GM18505 (cell line): ENCODE measurements at regions not wholly inside any gene's neighbourhood (a gene's known extent, or its start where the extent isn't known, plus 50 kb on each side); places are given as distances from the start of the nearest gene placed in this dataset.

Experiments
- ATAC-seq: cut with Tn5 transposase; IDR thresholded peaks from one replicate; pipeline ENCODE4 v1.9.1; 2021; ENCODE audit not compliant: unreplicated experiment
- POLR2A ChIP-seq: IDR thresholded peaks from 4 replicates; pipeline ENCODE4 v1.6.1; 2011; ENCODE audit warnings: borderline replicate concordance; ENCODE audit not compliant: insufficient read depth, insufficient read length; ENCODE audit errors: extremely low read depth

DNA sequence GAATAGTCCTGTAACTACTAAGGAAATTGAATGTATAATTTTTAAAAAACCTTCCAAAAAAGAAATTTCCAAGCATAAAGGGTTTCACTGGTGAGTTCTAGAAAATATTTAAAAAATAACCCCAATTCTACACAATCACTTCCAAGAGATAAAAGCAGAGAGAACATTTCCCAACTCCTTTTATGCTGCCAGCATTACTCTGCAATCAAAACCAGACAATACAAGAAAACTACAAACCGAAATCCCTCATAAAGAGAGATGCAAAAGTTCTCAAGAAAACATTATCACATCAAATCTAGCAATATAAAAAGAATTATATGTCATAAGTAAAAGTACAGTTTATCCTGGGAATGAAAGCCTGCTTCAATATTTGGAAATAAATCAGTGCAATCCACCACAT lies 84.8 kb downstream of the OAT start:
- no peak for TF ChIP-seq POLR2A
- ATAC-seq: no peak

DNA sequence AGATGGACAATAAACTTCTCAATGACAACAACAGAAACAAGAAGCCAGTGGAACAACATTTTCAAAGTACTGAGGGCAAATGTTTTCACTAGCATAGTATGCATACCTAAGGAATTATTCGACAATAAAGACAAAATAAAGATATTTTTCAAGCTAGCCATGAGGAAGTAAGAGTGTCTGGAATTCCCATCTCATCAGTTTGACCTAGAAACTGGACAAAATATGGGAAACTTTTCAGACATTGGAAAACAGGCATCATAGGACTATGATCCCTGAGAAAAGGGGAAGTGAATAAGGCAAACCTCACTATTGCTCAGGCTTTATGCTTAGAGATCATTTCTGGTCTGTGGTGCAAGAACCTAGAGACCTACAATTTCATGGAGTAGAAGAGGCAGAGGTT lies 86.3 kb downstream of the OAT start:
- no peak for ATAC-seq
- no peak for TF ChIP-seq POLR2A

DNA sequence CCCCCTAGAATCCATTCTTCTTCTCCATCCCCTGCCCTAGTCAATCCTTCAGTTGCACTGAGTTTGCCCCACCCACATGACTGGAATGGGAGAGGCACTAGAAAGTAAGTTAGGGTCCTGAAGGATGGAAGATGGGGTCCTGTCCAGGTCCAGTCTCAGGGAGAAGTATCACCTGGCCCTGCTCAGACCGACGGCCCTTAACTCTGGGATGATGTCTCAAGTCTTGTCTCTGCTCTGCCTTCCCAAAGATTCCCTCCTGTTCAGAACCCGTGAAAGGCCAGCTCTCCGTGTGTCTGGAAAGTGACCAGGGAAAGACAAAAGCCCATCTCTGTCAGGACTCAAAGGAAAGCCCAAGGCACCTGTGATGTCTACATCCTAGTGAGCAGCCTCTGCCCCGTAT lies 88.8 kb downstream of the OAT start:
- no peak for TF ChIP-seq POLR2A
- ATAC-seq: no peak

DNA sequence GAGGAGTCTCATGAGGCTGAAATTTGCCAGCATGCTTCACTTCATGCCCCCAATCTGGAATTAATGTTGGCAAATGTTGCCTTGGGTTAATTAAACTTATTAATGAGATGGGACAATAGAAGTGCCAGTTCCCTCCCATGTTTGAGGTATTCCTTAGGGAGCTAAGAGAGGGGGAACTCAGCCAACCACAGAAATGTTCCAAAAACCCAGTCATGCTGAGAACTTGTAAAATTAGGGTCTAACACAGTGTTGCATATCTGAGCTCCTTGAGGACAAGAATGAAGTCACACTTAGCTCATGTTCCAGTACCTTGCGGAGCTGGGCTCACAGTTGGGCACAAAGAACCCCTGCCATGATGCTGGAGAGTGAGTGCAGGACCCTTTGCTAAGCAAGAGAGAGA lies 89.4 kb downstream of the OAT start:
- no peak for TF ChIP-seq POLR2A
- no peak for ATAC-seq

DNA sequence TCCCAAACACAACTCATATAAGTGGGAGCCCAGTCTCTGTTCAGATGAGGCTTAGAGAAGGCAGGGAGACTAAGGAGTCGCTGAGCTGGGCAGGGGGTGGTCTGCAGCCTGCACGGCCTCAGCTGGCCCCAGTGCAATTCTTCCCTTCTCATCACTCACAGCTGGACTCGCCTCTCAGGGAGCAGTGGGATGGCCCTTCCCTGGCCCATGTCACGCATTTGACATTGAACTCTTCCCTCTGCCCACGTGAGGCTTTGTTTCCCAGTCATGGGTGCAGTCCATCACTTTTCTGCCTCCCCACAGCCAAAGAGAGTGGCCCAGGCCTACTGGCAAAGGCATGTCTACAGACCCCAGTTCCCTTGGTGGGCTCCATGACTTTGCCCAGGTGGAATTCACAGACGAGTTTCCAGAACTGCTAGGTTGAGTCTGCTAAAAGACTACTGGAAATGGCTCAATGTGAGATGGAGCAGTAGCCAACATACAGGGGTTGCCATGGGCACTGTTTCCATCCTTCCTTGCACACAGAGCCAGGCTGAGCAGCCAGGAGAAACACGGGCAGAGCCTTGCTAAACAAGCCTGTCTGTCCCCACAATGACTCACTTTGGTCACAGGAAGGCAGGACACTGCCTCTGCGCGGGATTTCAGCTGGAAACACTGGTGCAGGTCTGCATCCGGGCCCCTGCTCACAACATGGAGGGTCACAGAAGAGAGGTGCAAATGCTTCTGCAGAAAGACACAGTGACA lies 90.1 kb downstream of the OAT start:
- no peak for ATAC-seq
- no peak for TF ChIP-seq POLR2A

DNA sequence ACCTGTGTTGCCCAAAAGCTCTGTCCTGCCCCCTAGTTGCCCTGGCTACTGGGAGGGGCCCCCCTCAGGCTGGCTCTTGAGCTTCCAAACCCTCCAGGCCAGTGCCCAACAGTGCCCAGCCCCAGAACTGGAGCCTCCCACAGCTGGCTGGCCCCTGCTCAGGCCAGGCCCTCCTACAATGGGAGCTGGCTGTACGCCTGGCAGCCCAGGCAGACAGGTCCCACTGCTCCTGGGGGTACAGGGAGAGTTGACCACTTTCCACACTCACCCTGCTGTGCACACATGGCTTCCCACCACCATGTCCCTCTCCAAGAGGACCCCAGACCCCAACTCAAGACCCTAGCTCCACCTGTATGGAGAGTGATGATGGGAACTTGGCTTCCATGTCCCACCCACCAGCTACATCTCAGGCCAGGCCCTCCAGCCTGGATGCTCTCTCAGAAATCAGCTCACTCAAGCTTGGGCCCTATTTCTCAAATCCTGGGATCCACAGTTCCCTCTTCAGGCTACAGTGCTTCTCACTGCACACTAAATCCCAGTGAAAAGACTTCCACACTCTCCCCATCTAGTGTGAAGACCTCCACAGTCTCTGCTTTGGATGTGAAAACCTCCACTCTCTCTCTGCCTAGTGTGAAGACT lies 92.6 kb downstream of the OAT start:
- no peak for ATAC-seq
- TF ChIP-seq POLR2A: no peak

DNA sequence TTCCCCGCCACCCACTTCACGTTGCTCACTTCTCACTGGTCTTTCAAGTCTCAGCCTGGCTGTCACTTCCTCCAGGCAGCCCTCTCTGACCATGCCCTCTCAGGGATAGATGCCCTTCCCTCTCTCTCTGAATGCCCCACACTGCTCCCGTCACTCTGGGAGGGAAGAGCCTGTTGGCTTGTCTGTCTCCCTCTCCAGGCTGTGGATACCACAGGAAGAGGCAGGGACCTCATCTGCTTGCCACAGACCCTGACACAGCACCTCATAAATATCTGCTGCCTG lies 93.1 kb downstream of the OAT start:
- no peak for ATAC-seq
- TF ChIP-seq POLR2A: no peak

DNA sequence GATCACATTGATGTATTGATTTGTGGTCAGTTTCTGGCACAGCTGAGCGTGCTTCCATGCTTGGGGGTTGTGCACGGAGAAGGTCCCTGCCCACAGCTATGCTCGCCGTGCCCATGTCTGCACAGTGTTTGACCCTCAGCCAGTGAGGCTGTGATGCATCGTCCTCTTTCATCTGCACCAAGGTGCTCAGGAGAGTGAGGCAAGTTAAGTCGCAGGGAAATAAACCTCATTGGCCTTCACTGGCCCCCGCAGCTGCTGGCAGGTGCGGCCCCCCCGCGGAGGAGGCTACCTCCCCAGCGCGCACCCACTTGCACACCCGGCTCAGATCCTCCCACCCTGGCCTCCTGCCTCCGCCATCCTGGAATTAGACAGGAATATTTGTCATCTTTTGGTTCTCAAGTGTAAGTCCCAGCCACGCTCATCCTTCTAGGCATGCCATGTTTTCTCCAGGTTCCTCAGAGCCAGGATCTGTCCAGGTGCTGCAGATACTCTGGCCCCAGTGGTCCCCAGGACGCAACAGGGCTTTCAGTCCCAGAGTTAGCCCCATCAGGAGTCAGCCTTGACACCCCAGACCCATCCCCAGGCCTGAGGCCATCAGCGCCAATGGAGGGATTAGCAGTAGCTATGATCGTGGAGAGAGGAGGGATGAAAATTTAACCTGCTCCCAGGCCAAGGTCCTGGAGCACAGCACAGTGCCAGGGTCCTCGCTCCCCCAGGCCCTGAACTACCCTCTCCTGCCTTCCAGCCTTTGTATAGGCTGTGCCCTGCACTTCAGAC lies 93.7 kb downstream of the OAT start:
- no peak for ATAC-seq

DNA sequence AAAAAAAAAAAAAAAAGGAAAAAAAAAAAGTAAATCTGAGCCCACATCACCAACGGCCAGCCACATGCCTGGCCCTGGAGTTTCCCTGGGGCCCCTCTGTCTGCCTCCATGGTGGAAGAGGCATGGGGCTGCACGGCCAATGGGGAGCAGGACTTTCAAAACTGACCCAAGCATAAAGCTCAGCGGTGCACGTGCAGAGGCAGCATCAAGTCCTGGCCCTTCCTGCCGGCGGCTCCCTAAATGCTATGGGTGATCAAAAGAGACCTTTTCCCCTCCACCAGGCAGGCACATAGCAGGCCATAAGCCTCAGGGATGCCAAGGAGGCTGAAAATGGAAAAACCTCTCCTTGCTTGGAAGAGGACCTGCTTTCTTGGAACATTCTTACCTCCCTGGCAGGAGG lies 94.3 kb downstream of the OAT start:
- no peak for TF ChIP-seq POLR2A
- no peak for ATAC-seq

More for the DNA sequence above, 93.7 kb downstream of the OAT start:
- TF ChIP-seq POLR2A: no peak

DNA sequence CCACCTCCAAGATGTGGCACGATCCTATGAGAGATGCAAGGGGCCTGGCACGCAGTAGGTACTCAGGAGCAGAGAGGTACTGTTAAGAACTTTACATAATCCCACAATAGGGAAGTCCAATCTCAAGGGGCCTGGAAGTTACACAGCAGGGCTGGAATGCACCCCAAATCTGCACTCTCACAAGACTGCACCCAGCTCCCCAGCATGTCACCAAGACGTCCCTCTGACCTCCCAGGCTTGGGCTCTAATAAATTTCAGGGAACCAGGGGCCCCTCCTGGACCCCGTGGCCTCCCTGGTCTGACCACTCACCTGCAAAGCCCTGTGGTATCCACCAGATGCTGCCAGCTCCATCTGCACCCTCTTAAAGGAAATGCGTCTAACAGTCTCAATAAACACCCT lies 94.9 kb downstream of the OAT start:
- ATAC-seq: no peak
- no peak for TF ChIP-seq POLR2A

DNA sequence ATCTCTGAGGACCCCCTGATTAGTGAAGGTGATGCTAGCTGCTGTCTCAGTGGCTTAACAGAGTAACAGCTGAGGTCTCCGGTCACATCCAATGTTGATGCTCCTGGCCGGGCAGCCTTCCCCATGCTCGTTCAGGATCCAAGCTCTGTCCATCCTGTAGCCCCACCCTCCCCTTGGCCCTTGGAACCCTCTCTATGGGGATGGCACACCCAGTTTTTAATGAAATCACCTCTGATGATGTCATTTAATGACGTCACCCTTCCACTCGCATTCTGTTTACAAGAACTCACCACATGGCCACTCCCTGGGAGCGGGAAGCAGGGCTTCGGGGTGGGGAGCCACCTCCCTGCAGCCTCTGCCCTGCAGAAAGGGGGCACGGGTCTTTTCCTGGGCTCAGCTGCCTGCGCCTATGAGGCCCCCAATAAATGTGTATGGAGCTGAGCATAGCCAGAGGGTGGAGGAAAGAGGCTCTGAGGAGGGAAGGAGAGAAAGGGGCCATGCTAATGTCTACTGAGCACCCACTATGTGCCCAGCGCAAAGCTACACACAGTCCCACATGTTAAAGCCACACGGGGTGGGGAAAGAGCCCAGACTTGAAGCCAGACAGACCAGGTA lies 95.5 kb downstream of the OAT start:
- ATAC-seq: no peak

DNA sequence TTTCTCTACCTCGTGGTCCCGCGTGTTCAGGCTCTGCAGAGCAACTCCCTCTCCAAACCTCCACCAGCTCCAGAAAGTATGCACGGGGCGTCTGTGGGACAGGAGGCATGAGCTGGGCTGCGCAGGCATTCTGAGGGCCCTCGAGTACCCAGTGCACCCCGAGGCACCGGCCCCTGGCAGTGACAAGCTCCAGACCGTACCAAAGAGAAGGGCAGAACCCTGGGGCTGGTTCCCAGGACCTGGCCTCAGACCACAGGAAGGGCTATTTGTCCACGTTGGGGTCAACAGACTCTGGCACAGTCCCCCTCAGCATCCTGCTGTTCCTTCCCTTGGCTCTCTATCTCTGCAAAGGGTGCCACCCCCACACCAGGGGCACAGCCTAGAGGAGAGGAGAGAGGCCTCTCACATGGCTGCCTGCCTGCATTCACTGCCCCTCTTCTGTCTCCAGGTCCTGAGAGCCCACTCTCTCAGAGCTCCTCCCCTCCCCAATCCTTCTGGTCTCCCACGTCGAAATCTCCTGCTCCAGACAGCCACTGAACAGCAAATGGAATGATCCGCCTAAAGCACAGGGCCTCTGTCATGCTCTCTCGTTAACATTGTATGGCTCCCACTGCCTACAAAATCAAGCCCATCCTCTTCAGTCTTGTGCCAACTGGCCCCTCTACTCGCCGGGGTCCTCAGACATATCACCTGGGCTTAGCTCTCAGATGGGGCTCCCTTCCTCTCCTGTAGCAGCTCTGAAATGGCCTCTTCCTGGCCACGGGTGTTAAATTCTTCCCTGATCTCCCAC lies 96.3 kb downstream of the OAT start:
- no peak for ATAC-seq
- no peak for TF ChIP-seq POLR2A

More for the DNA sequence above, 95.5 kb downstream of the OAT start:
- TF ChIP-seq POLR2A: no peak
